Transverse colon (tissue), 3 donors: ENCODE measurements at regions not wholly inside any gene's neighbourhood (a gene's known extent, or its start where the extent isn't known, plus 50 kb on each side); places are given as distances from the start of the nearest gene placed in this dataset.

Experiments used
- EP300 ChIP-seq: sonication (generic); formaldehyde crosslinking; IDR thresholded peaks from one replicate; pipeline ENCODE4 v1.6.1; 2017; ENCODE audit warnings: antibody characterized with exemption, low read depth
- POLR2A ChIP-seq: fragments of 450-650 bp; IDR thresholded peaks from one replicate; pipeline ENCODE4 v1.6.1; 2016; ENCODE audit warnings: antibody characterized with exemption, mild to moderate bottlenecking, moderate library complexity
- TF ChIP-seq, protein P1 (sequence below), 5 experiments: fragments of 200-600 bp in 3 of 5; fragments of 450-650 bp in 2 of 5; sonication (generic) in 3 of 5; IDR thresholded peaks; 1 replicate in 2 of 5; 2 replicates in 3 of 5; pipeline ENCODE4 v1.5.1; 2016 to 2017; ENCODE audit warnings: antibody characterized with exemption in 5 of 5, inconsistent platforms in 3 of 5, mild to moderate bottlenecking in 2 of 5, moderate library complexity in 1 of 5

DNA sequence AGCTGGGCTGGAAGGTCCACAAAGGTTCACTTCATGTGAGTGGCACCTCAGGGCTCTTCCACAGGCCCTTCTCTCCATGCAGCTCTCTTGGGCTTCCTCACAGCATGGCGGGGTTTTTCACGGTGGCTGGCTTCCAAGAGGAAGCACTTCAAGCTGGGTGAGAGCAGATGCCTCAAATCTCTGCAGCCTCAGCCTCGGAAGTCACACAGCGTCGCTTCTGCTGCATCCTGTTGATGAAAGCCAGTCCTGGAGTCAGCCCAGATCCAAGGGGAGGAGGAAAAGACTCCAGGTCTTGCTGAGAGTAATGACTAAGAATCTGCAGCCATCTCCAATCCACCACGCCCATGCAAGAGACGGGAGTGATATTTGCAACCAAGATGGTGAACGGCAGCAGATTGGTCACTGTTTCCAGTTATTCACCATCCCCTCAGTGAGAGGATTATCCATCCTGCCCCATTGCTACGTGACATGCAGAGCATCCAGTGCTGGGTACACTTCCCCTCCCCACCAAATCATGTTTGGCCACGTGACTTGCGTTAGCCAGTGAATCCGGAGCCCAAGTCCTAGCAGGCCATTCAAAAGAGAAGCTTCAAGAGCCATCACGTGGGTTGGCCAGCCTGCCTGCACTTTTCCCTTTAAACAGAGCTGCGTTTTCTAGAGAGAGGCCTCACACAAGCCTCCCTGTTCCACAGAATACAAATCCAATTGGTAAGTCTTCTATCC lies 173.9 kb downstream of the C9orf50 start:
- no peak for TF ChIP-seq EP300
- TF ChIP-seq, protein P1, sequence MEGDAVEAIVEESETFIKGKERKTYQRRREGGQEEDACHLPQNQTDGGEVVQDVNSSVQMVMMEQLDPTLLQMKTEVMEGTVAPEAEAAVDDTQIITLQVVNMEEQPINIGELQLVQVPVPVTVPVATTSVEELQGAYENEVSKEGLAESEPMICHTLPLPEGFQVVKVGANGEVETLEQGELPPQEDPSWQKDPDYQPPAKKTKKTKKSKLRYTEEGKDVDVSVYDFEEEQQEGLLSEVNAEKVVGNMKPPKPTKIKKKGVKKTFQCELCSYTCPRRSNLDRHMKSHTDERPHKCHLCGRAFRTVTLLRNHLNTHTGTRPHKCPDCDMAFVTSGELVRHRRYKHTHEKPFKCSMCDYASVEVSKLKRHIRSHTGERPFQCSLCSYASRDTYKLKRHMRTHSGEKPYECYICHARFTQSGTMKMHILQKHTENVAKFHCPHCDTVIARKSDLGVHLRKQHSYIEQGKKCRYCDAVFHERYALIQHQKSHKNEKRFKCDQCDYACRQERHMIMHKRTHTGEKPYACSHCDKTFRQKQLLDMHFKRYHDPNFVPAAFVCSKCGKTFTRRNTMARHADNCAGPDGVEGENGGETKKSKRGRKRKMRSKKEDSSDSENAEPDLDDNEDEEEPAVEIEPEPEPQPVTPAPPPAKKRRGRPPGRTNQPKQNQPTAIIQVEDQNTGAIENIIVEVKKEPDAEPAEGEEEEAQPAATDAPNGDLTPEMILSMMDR (IDR thresholded peaks at IDR 0.05), result no peak
- TF ChIP-seq POLR2A, result no peak
